GM12864 (cell line): ENCODE measurements at regions not wholly inside any gene's neighbourhood (a gene's known extent, or its start where the extent isn't known, plus 50 kb on each side); places are given as distances from the start of the nearest gene placed in this dataset.

ENCODE experiments used
- DNase-seq: peaks from one replicate; pipeline ENCODE4 v3.0.0-alpha.2; 2011; ENCODE audit warnings: low read depth
- H3K4me3 ChIP-seq: 2 replicates; pipeline ENCODE4 v1.5.1; 2011; ENCODE audit warnings: mild to moderate bottlenecking, low read depth, low read length, control low read depth
- TF ChIP-seq, protein P1 (sequence below): IDR thresholded peaks from 2 replicates; pipeline ENCODE4 v1.5.1; 2011; ENCODE audit warnings: low read depth, mild to moderate bottlenecking, moderate library complexity, low read length, control low read depth, inconsistent platforms; ENCODE audit errors: missing control alignments

DNA sequence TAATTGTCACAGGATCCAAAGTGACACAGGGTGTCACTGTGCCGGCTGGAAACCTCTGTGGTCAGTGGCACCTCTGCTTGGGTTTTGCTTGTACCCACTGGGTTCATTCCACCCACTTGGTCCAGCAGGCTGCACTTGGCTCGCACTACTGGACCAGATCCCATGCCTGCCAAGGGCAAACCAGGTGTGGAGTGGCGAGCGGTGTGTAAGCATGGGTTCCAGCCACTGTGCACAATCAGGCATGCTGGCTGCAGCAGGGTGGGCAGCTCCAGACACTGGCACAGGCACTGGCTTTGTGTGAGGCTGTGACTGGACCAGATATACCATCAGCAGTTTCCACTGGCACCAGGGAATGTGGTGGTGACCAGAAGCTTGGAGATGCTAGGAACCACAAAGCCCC, 261.4 kb downstream of the KCNA4 start:
- DNase-seq, result no peak
- no peak overlapping the region for H3K4me3 ChIP-seq
- TF ChIP-seq, protein P1, sequence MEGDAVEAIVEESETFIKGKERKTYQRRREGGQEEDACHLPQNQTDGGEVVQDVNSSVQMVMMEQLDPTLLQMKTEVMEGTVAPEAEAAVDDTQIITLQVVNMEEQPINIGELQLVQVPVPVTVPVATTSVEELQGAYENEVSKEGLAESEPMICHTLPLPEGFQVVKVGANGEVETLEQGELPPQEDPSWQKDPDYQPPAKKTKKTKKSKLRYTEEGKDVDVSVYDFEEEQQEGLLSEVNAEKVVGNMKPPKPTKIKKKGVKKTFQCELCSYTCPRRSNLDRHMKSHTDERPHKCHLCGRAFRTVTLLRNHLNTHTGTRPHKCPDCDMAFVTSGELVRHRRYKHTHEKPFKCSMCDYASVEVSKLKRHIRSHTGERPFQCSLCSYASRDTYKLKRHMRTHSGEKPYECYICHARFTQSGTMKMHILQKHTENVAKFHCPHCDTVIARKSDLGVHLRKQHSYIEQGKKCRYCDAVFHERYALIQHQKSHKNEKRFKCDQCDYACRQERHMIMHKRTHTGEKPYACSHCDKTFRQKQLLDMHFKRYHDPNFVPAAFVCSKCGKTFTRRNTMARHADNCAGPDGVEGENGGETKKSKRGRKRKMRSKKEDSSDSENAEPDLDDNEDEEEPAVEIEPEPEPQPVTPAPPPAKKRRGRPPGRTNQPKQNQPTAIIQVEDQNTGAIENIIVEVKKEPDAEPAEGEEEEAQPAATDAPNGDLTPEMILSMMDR, result no peak

DNA sequence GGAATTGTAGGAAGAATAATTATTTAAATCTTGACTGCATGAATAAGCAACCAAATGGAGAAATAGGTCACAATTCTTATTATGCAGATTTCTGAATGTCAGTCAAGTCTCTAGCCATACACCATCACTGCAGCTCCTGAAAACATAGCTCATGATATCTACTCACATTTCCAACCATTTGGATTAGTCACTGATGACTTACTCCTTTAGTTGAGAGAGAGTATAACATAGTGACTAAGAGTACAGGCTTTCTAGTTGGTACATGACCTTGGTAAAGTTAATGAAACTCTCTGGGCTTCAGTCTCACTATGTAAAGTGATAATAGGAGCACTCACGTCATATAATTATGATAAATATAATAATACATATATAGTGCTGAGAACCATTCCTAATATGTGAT, 265.2 kb downstream of the KCNA4 start:
- TF ChIP-seq, protein P1, result no peak
- no peak for DNase-seq
- no peak overlapping the region for H3K4me3 ChIP-seq

- TF ChIP-seq, protein P1, result no peak
- no peak overlapping the region for H3K4me3 ChIP-seq
- DNase-seq, result no peak
Observed at GRCh38 chr11:29750392-29750791, 266.4 kb downstream of the KCNA4 start.

DNA sequence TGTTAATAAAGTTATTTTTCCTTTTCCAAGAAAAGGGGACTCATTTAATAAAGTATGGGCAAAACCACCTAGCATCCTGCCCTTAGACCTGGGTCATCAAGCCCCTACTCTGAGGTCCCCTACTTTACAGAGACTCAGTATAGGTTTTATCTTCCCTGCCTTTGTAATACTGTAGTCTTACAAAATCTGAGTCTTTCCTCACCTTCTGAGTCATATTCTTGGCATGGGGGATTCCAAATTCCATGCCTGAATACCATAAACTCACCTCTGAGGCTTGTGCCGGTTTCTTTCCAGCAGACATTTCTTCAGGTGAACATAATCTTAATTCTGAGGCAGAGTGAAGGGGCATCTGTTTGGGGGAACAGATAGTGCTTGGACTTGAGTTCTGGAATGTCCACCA, 282.5 kb downstream of the KCNA4 start:
- DNase-seq, result no peak
- H3K4me3 ChIP-seq, result no peak overlapping the region
- TF ChIP-seq, protein P1, result no peak

DNA sequence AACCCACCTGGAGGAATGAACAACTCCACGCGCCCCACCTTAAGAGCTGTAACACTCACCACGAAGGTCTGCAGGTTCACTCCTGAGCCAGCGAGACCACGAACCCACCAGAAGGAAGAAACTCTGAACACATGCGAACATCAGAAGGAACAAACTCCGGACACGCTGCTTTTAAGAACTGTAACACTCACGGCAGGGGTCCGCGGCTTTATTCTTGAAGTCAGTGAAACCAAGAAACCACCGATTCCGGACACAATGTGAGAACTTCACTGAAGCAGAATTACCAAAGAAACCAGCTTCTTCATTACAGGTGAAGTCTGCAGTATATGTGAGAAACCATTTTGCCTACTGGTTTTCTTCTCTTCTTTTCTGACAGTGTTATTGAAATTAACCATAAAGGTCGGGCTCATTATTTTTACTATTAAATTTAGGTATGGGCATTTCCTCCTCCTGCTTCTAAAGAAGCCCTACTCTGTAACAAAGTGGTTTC, 303.0 kb downstream of the KCNA4 start:
- no peak for DNase-seq
- TF ChIP-seq, protein P1, result no peak
- H3K4me3 ChIP-seq, result no peak overlapping the region

GRCh38 chr11:29712616-29713015, 304.2 kb downstream of the KCNA4 start:
- TF ChIP-seq, protein P1, result no peak
- H3K4me3 ChIP-seq, result no peak overlapping the region
- DNase-seq, result no peak

- DNase-seq, result no peak
- TF ChIP-seq, protein P1, result no peak
- no peak overlapping the region for H3K4me3 ChIP-seq
Observed at GRCh38 chr11:29707924-29708323, 308.9 kb downstream of the KCNA4 start.
